T-helper 17 cell (primary cell): ENCODE measurements at regions not wholly inside any gene's neighbourhood (a gene's known extent, or its start where the extent isn't known, plus 50 kb on each side); places are given as distances from the start of the nearest gene placed in this dataset.
"Not testable (repeated sequence)": the region's sequence is repeated elsewhere in the genome, so short reads cannot be mapped to it uniquely, and the experiment has no call there.

ENCODE experiments used
- ATAC-seq: fragments of 150-1000 bp; cut with Tn5 transposase; 2 replicates; pipeline ENCODE4 v1.10.0; 2021; ENCODE audit warnings: mild to moderate bottlenecking, moderate library complexity
- DNase-seq, 3 donors: peaks; one replicate each; pipeline versions ENCODE4 v3.0.0 to v3.0.0-alpha.2; 2020 to 2021
- H3K9me3 ChIP-seq: one replicate; pipeline ENCODE4 v1.7.0; 2013; ENCODE audit warnings: low read length, mild to moderate bottlenecking; ENCODE audit not compliant: control insufficient read depth, poor library complexity, severe bottlenecking
- H3K27ac Mint-ChIP-seq: one replicate; pipeline ENCODE4 v1.8.0; 2022; ENCODE audit warnings: mild to moderate bottlenecking, moderate library complexity, mixed read lengths
- H3K27me3 Mint-ChIP-seq: one replicate; pipeline ENCODE4 v1.8.0; 2022; ENCODE audit warnings: mixed read lengths
- H3K36me3 Mint-ChIP-seq: one replicate; pipeline ENCODE4 v1.8.0; 2022; ENCODE audit warnings: low read depth, mixed read lengths
- H3K4me1 Mint-ChIP-seq: one replicate; pipeline ENCODE4 v1.8.0; 2022; ENCODE audit warnings: mild to moderate bottlenecking, mixed read lengths
- H3K4me3 Mint-ChIP-seq: one replicate; pipeline ENCODE4 v1.8.0; 2022; ENCODE audit warnings: mild to moderate bottlenecking, moderate library complexity, mixed read lengths

DNA sequence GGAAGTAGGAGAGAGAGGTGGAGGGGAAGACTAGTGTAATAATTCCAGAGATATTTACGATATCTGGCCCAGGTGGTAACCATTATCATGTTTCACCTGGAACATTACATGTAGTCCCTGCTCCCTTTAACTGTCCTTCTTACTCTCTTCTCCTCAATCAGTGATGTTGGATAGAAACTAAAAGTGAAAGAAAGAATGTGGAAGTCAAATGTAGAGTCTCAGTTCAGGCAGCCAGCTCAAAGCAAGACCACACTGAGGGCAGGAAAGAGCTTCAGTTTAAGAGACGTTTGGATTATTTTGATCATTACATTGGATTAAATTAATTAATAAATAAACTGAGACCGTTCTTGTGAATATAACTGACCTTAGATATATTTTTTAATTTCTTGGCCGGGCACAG is 594.4 kb downstream of the FLRT2 start:
- Mint-ChIP-seq H3K36me3 (peaks cover 2% of the 10 kb centered on the region), H3K27me3 (no peaks in the 10 kb centered on the region), H3K27ac (no peak overlapping the region), H3K4me1 (no peaks in the 10 kb centered on the region), H3K4me3 (no peak overlapping the region)
- DNase-seq (no peak), ATAC-seq (no peak)
- H3K9me3 ChIP-seq, result no peaks in the 10 kb centered on the region

- Mint-ChIP-seq H3K36me3 (no peaks in the 10 kb centered on the region), H3K4me1 (no peaks in the 10 kb centered on the region), H3K27ac (no peak overlapping the region), H3K4me3 (no peak overlapping the region), H3K27me3 (no peaks in the 10 kb centered on the region)
- no peaks in the 10 kb centered on the region for H3K9me3 ChIP-seq
- no peak for DNase-seq
- ATAC-seq, result no peak
Observed at GRCh38 chr14:86115972-86116371, 586.0 kb downstream of the FLRT2 start.

DNA sequence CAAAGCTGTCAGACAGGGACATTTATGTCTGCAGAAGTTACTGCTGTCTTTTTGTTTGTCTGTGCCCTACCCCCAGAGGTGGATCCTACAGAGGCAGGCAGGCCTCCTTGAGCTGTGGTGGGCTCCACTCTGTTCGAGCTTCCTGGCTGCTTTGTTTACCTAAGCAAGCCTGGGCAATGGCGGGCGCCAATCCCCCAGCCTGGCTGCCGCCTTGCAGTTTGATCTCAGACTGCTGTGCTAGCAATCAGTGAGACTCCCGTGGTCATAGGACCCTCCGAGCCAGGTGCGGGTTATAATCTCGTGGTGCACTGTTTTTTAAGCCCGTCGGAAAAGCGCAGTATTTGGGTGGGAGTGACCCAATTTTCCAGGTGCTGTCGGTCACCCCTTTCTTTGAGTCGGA is 580.9 kb downstream of the FLRT2 start:
- H3K4me3 Mint-ChIP-seq, H3K27ac Mint-ChIP-seq, H3K27me3 Mint-ChIP-seq: not testable (repeated sequence)

DNA sequence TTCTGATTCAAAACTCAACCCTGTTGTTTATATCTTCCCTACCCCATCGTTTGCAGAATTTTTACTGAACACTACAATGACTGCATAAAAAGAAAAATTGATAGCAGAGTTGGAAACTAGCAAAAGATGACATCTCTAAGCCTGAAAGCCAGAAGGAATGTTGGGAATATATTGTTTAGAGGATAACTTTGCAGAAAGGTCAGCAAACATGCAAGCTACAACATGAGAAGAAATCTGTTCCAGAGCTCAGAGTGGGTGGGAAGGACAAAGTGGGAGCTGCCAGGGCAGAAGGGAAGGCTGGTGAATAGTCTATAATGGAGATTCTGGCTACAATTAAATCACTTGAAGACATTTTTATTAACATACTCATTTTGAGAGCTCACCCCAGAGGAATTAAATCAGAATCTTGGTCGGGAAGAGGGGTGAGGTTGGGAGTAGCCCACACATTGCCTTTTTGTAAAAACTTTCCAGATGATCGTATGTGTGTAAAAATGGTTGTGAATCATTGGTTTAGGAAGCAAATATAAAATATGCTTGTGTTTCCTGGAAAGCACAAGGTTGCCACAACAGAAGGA is 574.8 kb downstream of the FLRT2 start:
- H3K27ac Mint-ChIP-seq, result no peak overlapping the region
- ATAC-seq (no peak), DNase-seq (no peak)
- H3K4me1 Mint-ChIP-seq, result no peaks in the 10 kb centered on the region
- H3K9me3 ChIP-seq, result no peaks in the 10 kb centered on the region
- no peak overlapping the region for H3K4me3 Mint-ChIP-seq
- no peaks in the 10 kb centered on the region for H3K36me3 Mint-ChIP-seq
- H3K27me3 Mint-ChIP-seq, result no peaks in the 10 kb centered on the region

More for the DNA sequence above, 580.9 kb downstream of the FLRT2 start:
- not testable (repeated sequence) for H3K4me1 Mint-ChIP-seq, ATAC-seq, H3K36me3 Mint-ChIP-seq, DNase-seq, H3K9me3 ChIP-seq

DNA sequence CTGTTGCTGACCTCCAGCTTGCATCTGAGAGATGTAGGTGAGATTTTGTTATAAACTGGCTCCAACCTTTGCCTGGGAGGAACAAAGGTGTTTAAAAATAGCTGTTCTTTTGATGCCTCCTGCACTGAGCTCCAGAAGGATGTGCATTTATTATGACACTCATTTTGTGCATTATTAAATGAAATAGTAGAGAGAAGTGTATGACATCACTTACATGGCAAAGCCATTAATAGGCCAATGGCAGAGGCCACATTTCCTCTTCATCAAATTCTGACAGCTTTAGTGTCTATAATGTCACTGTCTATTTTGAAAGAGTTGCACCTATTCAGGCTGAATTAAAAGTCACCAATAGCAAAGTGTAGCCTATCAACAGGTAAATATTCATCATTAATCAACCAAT is 564.6 kb downstream of the FLRT2 start:
- Mint-ChIP-seq H3K27me3 (no peaks in the 10 kb centered on the region), H3K4me3 (no peak overlapping the region), H3K4me1 (no peaks in the 10 kb centered on the region), H3K36me3 (peaks cover 2% of the 10 kb centered on the region), H3K27ac (no peak overlapping the region)
- H3K9me3 ChIP-seq, result no peaks in the 10 kb centered on the region
- no peak for ATAC-seq
- DNase-seq, result no peak

DNA sequence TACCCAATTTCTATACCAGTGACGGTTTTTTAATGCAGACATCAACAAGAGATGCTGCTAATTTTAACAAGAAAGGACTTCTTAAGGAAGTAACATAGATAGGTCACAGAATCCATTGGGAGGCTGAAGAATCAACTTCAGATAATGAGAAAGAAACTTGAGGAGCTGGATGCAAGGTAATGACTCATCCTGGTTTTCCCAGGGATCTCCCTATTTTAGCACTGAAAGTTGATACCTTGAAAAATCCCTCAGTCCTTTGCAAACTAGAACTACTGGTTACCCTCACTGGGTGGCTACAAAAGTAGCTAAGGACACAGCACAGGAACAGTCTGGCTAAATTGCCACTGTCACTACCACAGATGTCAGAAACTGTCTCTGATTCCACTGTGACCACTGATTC is 561.9 kb downstream of the FLRT2 start:
- H3K27ac Mint-ChIP-seq, result no peak overlapping the region
- no peaks in the 10 kb centered on the region for H3K4me1 Mint-ChIP-seq
- H3K9me3 ChIP-seq, result no peaks in the 10 kb centered on the region
- H3K4me3 Mint-ChIP-seq, result no peak overlapping the region
- H3K27me3 Mint-ChIP-seq, result no peaks in the 10 kb centered on the region
- H3K36me3 Mint-ChIP-seq, result peaks cover 2% of the 10 kb centered on the region
- DNase-seq (no peak), ATAC-seq (no peak)

DNA sequence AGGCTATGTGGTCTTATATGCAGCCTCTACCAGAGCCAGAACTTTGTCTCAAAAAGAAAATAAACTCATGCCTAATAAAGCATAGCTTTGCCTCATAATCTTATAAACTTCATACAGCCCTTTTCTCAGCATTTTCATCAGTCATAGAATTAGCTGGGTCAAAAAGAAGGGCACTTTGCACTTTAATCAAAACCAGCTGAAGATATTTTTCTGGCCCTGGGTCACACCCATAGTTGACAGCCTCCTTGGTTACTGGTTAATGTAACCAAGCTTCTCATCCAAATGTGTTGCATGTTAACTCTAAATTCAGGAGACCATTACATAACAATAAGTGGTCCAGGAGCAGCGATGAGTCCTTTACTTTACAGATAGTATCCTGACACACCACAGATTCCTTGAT is 558.2 kb downstream of the FLRT2 start:
- ATAC-seq, result no peak
- Mint-ChIP-seq H3K4me3 (no peak overlapping the region), H3K27ac (no peak overlapping the region), H3K4me1 (no peaks in the 10 kb centered on the region), H3K36me3 (peaks cover 5% of the 10 kb centered on the region), H3K27me3 (no peaks in the 10 kb centered on the region)
- no peak for DNase-seq
- no peaks in the 10 kb centered on the region for H3K9me3 ChIP-seq

DNA sequence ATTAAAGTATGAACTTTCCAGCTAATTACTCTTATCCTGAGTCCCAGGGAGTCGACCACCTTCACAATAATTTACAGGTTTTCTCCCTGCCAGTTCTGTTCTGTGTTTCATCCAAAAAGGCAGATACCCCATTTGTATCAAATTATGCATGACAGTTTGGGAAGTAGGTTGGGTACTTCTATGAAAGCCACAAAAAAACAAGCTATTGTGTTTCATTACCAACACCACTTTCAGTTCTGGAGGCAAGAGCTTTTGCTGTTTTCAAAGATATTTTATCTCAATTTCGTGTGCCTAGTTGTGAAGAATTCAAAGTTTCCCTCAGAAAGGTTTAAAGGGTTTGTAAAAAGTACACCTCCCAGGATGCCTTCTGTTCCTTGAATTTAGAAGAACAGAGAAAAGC is 557.4 kb downstream of the FLRT2 start:
- Mint-ChIP-seq H3K27me3 (no peaks in the 10 kb centered on the region), H3K4me1 (no peaks in the 10 kb centered on the region), H3K36me3 (peaks cover 5% of the 10 kb centered on the region), H3K4me3 (no peak overlapping the region), H3K27ac (no peak overlapping the region)
- no peaks in the 10 kb centered on the region for H3K9me3 ChIP-seq
- ATAC-seq (no peak), DNase-seq (no peak)

DNA sequence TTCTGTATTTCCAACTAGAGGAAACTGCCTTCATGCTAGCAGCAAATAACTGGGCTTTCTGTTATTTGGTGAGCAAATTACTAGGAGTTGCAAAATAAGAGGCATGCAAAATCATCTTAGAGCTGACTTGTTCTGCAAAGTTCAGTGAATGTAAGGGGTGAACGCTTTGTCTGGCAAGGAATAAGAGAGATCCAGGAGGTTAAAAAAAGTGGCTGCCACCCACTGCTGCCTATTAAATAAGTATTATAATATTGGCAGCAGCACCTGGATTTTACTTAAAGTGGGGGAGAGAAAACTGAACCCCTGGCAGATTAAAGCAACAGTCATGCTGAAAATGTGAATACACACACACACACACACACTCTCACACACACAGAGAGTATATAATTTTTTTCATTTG is 557.0 kb downstream of the FLRT2 start:
- no peak for ATAC-seq
- no peak overlapping the region for H3K4me3 Mint-ChIP-seq
- H3K27me3 Mint-ChIP-seq, result no peaks in the 10 kb centered on the region
- no peak overlapping the region for H3K27ac Mint-ChIP-seq
- H3K9me3 ChIP-seq, result no peaks in the 10 kb centered on the region
- DNase-seq, result no peak
- H3K4me1 Mint-ChIP-seq, result no peaks in the 10 kb centered on the region
- H3K36me3 Mint-ChIP-seq, result peaks cover 5% of the 10 kb centered on the region

DNA sequence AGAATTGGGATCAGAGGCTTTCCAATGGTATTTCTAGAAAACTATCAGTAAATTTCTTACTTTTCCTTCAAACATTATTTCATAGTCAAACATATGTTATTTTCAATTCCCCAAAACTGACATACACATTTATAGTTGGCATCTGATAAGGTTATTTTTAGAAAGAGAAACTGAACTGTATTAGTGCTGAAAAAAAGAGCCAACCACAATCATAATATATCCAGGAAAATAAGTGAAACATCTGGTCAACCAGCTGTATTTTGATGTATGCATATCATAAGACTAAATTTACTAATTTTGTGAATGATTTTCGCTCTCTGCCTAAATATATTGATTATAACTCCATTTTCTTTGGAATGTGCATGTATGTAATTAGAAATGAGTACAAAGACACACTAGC is 554.2 kb downstream of the FLRT2 start:
- Mint-ChIP-seq H3K4me3 (no peak overlapping the region), H3K27me3 (no peaks in the 10 kb centered on the region), H3K27ac (no peak overlapping the region), H3K4me1 (no peaks in the 10 kb centered on the region), H3K36me3 (peaks cover 4% of the 10 kb centered on the region)
- no peaks in the 10 kb centered on the region for H3K9me3 ChIP-seq
- DNase-seq (no peak), ATAC-seq (no peak)

GRCh38 chr14:86083616-86084015 is 553.7 kb downstream of the FLRT2 start:
- no peak overlapping the region for H3K4me3 Mint-ChIP-seq
- no peak for DNase-seq
- no peaks in the 10 kb centered on the region for H3K9me3 ChIP-seq
- H3K27ac Mint-ChIP-seq, result no peak overlapping the region
- no peaks in the 10 kb centered on the region for H3K4me1 Mint-ChIP-seq
- H3K27me3 Mint-ChIP-seq, result no peaks in the 10 kb centered on the region
- peaks cover 4% of the 10 kb centered on the region for H3K36me3 Mint-ChIP-seq
- ATAC-seq, result no peak

DNA sequence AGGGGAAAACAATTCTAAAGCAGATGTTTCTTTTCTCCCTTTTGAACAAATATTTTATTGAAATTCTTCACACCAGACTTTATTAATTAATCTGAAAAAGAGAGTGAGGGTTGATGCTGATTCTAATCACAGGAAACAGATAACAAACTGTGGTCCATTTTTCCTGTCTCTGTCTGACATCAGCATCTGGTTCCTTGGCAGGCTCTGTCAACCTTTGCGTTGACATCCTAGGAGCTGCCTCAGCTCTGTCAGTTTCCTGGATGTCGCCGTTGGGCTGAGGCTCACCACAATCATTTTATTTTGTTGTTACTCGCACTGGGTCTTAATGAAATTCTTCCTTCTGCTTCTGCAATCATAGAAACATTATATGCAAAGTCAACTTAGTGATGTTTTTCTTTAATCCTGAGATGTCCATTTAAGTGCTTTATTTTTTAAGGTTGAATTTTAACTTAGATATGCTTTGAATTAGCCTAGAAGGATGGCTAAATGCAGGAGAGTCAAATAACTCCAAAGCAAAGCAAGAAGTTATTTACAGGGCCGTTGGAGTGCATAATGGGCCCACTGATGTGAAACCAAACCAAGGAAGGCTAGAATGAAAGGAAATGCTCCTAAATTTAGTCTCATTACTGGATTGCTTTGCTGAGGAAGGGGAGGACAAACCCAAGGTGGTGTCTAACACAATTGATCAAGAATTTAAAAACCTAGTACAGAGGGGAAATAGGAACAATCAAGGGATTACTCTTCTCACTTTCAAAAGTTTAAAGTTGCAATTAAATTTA is 542.4 kb downstream of the FLRT2 start:
- Mint-ChIP-seq H3K4me1 (peaks cover 5% of the 10 kb centered on the region), H3K27ac (no peak overlapping the region), H3K36me3 (no peaks in the 10 kb centered on the region), H3K27me3 (no peaks in the 10 kb centered on the region), H3K4me3 (no peak overlapping the region)
- H3K9me3 ChIP-seq, result no peaks in the 10 kb centered on the region
- DNase-seq (no peak), ATAC-seq (no peak)

GRCh38 chr14:86066651-86067050 is 536.7 kb downstream of the FLRT2 start:
- no peaks in the 10 kb centered on the region for H3K36me3 Mint-ChIP-seq
- DNase-seq (no peak), ATAC-seq (no peak)
- no peaks in the 10 kb centered on the region for H3K4me1 Mint-ChIP-seq
- H3K27me3 Mint-ChIP-seq, result no peaks in the 10 kb centered on the region
- no peak overlapping the region for H3K4me3 Mint-ChIP-seq
- no peak overlapping the region for H3K27ac Mint-ChIP-seq
- H3K9me3 ChIP-seq, result no peaks in the 10 kb centered on the region

- Mint-ChIP-seq H3K36me3 (no peaks in the 10 kb centered on the region), H3K4me3 (no peak overlapping the region), H3K27ac (no peak overlapping the region), H3K4me1 (no peaks in the 10 kb centered on the region), H3K27me3 (no peaks in the 10 kb centered on the region)
- ATAC-seq, result no peak
- no peak for DNase-seq
- H3K9me3 ChIP-seq, result no peaks in the 10 kb centered on the region
Observed at GRCh38 chr14:86065407-86065806, 535.5 kb downstream of the FLRT2 start.
